Heart left ventricle (tissue), 13 donors: ENCODE measurements at regions not wholly inside any gene's neighbourhood (a gene's known extent, or its start where the extent isn't known, plus 50 kb on each side); places are given as distances from the start of the nearest gene placed in this dataset.

Source experiments
- CTCF ChIP-seq, 12 donors: fragments of 200-600 bp; sonication (generic) in 4 of 12; IDR thresholded peaks; one replicate each; pipeline versions ENCODE4 v1.5.0 to v1.8.0; 2018 to 2022; ENCODE audit warnings: antibody characterized with exemption in 12 of 12, mild to moderate bottlenecking in 5 of 12
- POLR2A ChIP-seq, 2 donors: fragments of 450-650 bp; IDR thresholded peaks; one replicate each; pipeline ENCODE4 v1.6.1; 2017; ENCODE audit warnings: antibody characterized with exemption in 2 of 2, mild to moderate bottlenecking in 2 of 2, moderate library complexity in 2 of 2
- donor health status: ischemic (EF 13 %, LVEDD 7.1; RV severe dilation, severe dysfunction).
- donor health status: DM: no; HTN: yes; CAD: no.
- donor health status: DM: no; HTN: no; CAD: no.
- donor health status: ischemic (EF 25% LVEDD 6.9; RV normal size, moderate dysfunction).
- donor health status: ischemic (EF 25% LVEDD 5.7; RV mildly dilated, moderate dysfunction).
- donor health status: ischemic (EF 35%, LVEDD 5.7; RV mildly dilated, moderate dysfunction).
- donor health status: nonischemic (EF 11% LVEDD 7.7; RV severe dilation, severe dysfunction).
- donor health status: DM: yes; HTN: yes; CAD: no.
- donor health status: PGD.
- donor health status: ischemic (EF 29% LVEDD 5.4; RV normal size, mild dysfunction).
- donor health status: nonischemic (EF 23%, LVEDD 6.1; RV moderate dilation, normal function).

GRCh38 chr21:14617871-14618270 is 71.8 kb upstream of the SAMSN1 start:
- TF ChIP-seq CTCF (IDR thresholded peaks at IDR 0.05): no peak
- TF ChIP-seq POLR2A (IDR thresholded peaks at IDR 0.05): no peak
